ENCODE measurements at regions not wholly inside any gene's neighbourhood (a gene's known extent, or its start where the extent isn't known, plus 50 kb on each side); places are given as distances from the start of the nearest gene placed in this dataset.
"Not testable (repeated sequence)": the region's sequence is repeated elsewhere in the genome, so short reads cannot be mapped to it uniquely, and the experiment has no call there.

DNA sequence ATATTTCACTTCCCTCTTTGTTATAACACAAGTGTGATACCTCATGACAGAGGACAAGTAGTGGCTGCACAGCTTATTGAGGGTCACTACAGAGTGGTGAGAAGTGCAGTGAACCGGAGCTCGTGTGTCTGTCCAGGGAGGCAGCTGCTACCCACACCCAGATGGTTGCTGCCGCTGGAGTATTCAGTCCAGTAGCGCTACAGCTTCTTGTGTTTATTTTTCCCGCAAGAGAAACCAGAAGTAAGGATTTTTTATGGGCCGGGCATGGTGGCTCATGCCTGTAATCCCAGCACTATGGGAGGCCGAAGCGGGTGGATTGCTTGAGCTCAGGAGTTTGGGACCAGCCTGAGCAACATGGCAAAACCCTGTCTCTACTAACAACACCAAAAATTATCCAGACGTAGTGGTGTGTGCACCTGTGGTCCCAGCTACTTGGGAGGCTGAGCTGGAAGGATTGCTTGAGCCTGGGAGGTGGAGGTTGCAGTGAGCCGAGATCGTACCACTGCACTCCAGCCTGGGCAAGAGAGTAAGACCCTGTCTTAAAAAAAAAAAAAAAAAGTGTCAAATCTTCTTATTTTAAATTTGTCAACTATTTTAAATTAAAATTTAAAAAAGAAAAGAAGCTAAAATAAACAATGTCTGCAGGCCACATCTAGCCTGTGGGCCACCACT, 213.5 kb upstream of the MSX2 start:
- DNase-seq; intact Hi-C loops (cut with DNase I, micrococcal nuclease); ATAC-seq: not testable (repeated sequence)

DNA sequence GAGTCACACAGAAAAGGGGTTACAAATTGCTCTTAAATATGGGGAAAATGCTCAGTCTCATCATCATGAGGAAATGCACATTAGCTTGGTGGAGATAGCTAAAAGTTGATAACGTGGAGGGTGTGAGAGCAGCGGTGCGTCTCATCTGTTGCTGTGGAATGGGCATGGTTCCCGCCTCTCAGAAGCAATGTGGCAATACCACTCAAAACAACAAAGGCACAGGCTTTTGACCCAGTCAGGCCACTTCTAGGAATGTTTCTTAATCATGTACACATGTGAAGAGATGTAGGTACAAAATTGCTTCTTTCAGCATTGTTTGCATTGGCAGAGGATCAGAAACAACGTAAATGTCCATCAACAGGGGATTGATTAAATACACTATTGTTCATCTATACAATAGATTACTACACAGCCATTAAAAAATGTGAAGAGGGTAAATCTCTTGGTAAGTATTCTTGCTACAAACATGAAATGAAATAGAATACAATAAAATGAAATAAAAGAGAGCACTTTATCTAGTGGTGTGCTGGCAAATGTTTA, 212.6 kb upstream of the MSX2 start:
- ATAC-seq: no peak
- intact Hi-C loops (cut with DNase I, micrococcal nuclease): no loop called here
- DNase-seq: no peak

DNA sequence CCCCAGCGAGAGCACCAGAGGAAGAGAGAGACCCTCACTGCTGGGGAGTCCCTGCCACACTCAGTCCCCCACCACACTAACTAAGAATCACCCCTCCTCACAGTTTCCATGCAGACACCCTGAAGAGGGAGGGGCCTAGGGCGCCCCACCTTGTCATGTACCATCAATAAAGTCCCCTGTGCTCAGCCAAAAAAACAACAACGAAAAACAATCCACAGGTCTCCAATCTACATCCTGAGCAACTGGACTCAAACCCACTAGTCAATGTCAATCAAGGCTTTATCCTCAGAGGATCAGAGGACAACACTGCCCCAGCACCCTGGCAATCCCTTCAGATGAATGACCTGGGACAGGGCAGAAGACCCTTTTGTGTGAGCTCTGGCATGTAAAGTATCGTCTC, 210.1 kb upstream of the MSX2 start:
- intact Hi-C loops (cut with DNase I, micrococcal nuclease): no loop called here
- no peak for DNase-seq
- no peak for ATAC-seq

DNA sequence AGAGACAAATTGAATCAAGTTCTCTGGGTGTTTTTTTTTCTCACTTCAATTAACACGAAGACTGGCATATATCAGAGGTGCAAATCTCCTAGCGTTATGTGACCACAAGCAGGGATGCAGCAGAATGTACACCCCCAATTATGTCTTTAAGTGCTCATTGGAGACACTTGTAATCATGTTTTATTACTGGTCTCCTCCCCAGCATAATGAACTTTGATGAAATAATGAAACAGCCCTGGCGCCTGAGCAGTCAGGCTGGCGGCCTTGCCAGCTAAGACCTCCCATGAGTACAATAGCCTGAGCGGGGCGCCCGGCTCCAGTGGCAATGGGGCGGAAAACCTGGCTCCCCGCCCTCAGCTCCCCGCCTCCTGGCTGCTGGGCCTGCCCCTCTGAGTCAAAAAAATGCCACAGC, 209.4 kb upstream of the MSX2 start:
- DNase-seq: no peak
- no peak for ATAC-seq
- intact Hi-C loops (cut with DNase I, micrococcal nuclease): no loop called here

DNA sequence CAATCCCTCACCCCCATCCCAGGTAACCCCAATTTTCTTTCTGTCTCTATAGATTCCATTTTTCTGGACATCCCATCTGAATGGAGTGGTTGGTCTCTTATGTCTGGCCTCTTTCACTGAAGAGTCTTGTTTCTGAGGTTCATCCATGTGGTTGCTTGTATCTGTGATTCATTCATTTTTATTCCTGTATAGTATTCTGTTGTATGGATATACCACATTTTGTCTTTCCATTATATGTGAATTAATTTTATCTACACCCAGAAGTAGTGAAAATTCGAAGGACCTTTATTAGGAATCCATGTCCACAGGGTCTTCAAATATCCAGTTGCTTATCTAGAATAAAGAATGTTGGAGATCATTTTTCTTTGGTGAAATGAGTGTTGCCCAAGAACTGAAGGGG, 207.6 kb upstream of the MSX2 start:
- no peak for DNase-seq
- no peak for ATAC-seq

DNA sequence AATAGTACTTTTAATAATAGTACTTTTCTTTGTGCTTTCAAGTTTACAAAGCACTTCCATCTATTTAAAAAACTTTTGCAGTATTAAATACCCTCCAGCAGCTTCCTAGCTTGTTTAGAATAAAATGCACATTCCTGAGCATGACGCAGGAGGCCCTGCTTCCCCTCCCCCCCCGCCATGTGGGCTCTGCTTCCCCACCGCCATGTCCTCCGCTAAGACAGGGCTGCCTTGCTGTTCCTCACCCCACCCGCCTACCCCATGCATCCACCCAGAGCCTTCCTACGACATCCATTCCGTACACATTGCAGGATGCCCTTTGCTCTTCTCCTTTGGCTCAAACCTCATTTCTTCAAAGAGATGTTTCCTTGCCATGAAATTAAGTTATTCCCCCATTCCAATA, 205.9 kb upstream of the MSX2 start:
- DNase-seq (no peak), ATAC-seq (no peak)
- intact Hi-C loops (cut with DNase I, micrococcal nuclease): no loop called here

More for the DNA sequence above, 207.6 kb upstream of the MSX2 start:
- intact Hi-C loops (cut with DNase I, micrococcal nuclease): no loop called here

DNA sequence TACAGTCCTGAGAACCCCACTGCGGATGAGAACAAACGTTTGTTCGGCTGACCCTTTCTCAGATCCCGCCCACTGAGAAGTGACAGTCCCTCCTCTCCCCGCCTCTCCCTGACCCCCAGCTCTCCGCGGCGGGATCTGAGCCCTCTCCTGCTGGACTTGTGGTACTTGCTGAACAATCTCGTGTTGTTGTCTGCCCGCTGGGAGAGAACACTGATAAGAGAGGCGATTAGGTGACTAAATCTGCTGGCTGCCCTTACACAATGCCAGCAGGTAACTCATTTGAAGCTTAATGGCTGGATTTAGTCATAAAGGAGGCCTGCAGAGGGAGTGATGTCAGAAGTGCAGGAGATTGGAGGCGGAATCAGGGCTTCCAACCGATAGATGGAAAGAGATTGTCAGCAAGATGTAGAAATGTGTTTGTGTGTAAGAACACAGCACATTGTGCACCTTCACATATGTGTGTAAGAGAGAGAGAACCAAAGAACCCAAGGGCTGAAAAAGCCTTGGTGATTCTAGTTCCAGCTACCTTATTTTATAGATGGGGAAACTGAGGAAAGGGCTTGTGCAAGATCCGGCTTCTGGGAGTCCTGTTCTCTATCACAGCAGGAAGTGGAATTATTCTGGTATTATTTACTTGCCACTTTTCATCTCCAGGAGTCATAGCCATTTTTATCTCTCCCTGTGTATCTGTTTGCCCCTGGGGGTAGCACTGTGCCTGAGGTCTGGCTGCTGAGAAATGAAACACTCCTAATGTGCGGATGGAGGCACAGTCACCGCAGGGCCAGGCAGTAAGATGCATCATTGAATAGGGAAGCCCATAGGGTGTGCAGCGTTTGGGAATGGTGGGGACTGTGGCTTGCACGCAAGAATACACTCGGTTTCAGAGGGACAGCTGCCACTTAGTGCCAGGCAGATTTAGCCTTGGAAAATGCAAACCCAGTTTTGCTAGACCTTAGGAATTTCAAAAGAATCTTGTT, 203.7 kb upstream of the MSX2 start:
- intact Hi-C loops (cut with DNase I, micrococcal nuclease): no loop called here
- ATAC-seq (peak; percentile 61), DNase-seq (no peak)

DNA sequence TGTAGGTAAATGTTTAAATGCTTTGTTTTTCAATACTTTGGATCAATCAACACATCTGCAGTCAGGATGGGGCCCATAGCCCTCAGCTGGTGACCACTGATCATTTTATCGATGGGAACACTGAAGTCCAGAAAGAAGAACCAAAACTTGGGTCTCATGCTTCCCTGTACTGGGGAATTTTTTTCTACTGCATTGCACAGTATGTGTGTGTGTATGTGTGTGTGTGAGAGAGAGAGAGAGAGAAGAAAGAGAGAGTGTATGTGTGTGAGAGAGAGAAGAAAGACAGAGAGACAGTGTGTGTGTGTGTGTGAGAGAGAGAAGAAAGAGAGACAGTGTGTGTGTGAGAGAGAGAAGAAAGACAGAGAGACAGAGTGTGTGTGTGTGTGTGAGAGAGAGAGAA, 202.9 kb upstream of the MSX2 start:
- no peak for ATAC-seq
- intact Hi-C loops (cut with DNase I, micrococcal nuclease): no loop called here
- DNase-seq: no peak

DNA sequence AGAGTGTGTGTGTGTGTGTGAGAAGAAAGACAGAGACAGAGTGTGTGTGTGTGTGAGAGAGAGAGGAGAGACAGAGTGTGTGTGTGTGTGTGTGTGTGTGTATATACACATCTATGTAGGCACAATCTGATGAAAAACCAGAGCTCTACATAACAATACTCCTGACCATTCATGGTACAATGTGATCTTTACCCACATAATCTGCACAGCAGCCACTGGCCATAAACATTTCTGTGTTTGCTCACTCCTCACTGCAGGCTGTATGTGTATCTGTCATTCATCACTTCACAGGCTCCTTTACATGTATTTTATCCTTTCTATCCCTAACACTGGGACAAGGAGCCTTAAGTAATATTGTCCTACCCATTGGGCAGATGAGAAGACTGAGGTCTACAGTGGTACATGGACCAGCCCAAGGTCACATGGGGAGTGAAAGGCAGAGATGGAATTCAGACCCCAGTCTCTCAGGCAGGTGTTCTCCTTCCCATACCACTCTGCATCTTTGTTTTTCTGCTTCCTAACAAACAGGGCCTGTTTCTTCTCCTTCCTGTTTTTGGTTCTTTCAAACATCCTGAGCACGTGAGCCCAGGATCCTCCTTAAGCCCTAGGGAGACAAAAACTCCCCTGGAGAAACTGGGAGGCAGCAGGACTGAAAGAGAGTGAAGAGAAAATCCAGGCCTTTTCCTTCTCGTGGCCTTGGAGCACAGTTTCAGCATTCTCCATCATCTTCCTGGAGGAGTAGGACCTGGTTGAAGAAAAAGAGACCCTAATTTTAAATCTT, 201.7 kb upstream of the MSX2 start:
- intact Hi-C loops (cut with DNase I, micrococcal nuclease): no loop called here
- DNase-seq: no peak
- ATAC-seq: peak; percentile 61

DNA sequence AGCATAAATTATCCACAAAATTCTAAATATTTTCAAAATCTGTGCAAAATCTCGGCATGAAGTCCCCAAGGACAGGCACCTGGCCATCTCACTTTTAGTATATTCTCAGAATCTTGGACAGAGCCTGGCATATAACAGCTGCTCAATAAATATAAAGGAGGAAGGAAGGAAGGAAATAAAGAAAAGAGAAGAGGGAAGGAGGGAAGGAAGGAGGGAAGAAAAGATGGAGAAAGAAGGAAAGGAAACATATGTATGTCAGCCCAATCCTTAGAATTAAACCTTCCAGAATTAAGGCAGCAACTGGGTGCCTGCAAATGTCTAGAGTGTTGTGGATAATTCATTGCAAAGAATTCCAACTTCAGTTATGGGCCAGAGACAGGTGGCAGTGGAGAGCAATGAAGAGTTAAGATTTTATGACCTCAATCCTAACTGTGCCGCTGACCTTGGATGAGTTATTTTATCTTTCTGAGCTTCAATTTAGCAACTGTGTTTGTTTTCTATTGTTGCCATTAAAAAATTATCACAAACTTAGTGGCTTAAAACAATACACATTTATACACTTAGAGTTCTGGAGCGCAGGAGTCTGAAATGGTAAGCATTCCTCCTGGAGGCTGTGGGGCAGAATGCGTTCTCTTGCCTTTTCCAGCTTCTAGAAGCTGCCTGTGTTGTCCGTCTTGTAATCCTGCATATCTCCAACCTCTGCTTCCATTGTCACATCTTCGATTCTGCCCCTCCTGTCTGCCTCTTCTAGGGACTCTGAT, 200.9 kb upstream of the MSX2 start:
- ATAC-seq (peak; percentile 57), DNase-seq (no peak)
- intact Hi-C loops (cut with DNase I, micrococcal nuclease): no loop called here

DNA sequence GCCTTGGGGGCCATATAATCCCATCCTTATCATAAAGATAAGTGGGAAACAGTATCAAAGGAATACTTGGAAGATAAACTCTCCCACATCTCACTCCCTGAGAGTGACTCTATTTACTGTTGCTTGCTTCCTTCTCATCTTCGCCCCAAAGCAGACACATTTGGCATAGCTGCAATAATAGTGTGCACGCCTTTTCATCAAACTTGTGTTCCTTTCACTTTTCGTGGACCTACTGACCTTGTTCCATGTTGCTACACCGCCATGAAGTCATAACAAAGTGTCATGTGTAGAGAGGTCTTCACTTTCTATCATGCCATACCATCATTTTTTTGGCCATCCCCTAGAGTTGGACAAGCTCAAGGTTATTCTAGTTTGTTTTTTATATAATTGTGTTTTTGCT, 200.0 kb upstream of the MSX2 start:
- DNase-seq (no peak), ATAC-seq (no peak)
- intact Hi-C loops (cut with DNase I, micrococcal nuclease): no loop called here

DNA sequence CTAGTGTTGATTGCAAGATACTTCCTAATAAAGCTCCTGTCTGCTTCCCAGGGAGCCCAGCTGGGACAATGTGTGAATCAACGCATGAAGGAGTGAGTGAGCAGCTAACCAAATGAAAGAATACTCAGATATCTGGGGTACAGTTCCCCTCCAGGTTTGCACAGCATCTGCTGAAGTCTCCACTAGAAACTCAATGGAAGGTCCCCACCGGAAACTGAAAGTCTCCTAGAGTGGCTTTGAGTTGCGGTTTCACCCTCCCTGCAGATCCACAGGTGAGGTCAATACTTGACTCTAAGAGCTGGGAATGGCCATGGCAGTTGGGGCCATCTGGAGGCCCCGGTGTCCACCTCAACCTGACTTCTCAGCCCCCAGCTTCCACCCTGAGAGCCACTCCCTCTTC, 198.2 kb upstream of the MSX2 start:
- ATAC-seq (no peak), DNase-seq (no peak)
- intact Hi-C loops (cut with DNase I, micrococcal nuclease): no loop called here

DNA sequence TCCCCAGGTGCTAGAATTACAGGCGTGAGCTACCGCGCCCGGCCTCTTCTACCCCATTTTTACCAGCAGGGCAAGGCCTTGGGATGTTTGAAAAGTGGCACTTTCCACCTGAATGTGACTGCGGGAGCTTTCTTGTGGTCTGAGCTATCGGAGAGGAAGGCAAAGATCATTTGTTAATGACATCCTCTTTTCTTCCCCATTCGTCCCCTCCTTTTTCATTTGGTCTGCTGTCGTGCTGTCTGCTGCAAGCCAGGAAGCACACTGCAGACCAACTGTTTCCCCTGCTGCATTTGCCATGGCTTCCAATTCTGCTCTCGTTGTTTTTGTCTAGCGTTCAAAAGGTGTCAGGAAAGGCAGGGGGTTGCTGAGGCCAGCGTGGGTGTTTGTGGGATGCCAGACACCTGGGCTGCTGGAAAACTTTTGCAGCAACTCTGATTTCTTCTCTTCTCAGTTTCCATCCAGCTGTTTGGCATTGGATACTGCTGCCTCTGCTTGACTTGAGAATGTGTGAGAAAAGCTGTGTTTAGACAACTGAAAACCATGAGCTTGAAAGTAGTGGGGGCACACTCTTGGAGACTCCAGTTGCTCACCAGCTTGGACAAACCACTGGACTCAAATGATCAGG, 196.4 kb upstream of the MSX2 start:
- DNase-seq (no peak), ATAC-seq (no peak)
- intact Hi-C loops (cut with DNase I, micrococcal nuclease): no loop called here

DNA sequence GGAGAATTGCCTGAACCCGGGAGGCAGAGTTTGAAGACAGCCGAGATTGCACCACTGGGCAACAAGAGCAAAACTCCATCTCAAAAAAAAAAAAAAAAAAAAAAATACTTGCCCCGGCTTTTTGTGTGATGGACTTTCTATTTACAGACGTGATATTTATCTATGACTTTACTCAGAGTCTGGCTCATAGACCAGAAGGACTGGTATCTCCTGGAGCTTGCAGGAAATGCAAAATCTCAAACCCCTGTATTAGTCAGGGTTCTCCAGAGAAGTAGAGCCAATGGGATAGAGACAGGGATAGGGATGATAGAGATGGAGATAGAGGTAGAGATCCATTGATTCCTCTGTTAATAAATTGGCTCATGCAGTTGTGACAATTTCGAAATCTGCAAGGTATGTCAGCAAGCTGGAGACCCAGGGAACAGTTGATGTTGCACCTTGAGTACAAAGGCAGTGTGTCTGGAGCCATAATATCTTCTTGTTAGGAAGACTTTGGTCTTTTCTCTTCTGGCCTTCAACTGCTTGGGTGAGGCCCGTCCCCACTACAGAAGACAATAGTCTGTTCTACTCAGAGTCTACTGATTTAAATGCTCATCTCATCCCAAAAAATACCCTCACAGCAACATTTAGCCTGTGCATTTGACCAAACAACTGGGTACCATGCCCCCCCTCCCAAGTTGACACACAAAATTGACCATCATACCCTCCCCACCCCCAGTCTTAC, 195.4 kb upstream of the MSX2 start:
- intact Hi-C loops (cut with DNase I, micrococcal nuclease): no loop called here
- ATAC-seq (no peak), DNase-seq (no peak)

DNA sequence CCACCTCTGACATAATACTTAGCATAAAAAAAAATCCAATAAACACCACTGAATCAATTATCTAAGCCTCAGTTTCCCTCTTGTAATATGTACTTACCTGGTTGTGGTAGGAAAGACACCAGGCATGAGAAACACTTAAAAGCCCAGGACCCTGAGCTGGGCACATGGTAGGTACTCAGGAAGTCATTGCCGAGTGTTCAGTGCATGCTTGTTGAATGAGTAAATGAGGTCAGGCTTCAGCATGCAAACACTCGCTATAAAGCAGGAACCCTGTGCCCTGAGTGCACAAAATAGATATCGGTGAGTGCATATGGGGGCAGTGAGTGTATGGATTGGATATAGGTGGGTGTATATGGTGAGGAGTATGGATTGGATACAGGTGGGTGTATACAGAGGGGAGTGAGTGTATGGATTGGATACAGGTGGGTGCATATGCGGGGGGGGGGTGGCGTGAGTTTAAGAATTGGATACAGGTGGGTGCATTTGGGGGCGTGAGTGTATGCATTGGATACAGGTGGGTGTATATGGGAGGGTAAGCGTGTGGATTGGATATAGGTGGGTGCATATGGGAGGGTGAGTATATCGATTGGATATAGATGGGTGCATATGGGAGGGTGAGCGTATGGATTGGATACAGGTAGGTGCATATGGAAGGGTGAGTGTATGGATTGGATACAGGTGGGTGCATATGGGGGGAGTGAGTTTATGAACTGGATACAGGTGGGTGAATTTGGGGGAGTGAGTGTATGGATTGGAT, 194.3 kb upstream of the MSX2 start:
- intact Hi-C loops (cut with DNase I, micrococcal nuclease): no loop called here

DNA sequence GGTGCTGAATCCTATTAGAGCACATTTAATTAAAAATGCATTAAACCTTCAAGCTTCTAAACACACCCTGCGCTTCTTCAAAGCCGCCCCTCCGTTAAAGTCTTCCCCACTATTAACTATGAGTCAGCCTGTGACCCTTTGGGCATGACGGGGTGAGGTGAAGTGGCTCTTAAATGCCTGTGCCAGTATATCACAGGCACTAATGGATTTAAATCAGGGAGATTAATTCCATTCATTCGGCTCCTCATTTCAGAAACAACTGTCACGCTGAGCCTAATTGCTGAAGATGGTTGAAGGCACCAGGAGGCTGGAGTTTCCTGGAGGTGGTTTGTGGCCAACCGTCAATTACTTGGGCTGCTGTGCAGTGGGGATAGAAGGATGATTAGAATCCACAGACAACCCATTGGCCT, 192.6 kb upstream of the MSX2 start:
- DNase-seq: no peak
- intact Hi-C loops (cut with DNase I, micrococcal nuclease): no loop called here
- no peak for ATAC-seq

More for the DNA sequence above, 194.3 kb upstream of the MSX2 start:
- DNase-seq (no peak), ATAC-seq (no peak)

Data from left colon (tissue), 2 donors.